ENCODE measurements at regions not wholly inside any gene's neighbourhood (a gene's known extent, or its start where the extent isn't known, plus 50 kb on each side); places are given as distances from the start of the nearest gene placed in this dataset.
"Not testable (repeated sequence)": the region's sequence is repeated elsewhere in the genome, so short reads cannot be mapped to it uniquely, and the experiment has no call there.

DNA sequence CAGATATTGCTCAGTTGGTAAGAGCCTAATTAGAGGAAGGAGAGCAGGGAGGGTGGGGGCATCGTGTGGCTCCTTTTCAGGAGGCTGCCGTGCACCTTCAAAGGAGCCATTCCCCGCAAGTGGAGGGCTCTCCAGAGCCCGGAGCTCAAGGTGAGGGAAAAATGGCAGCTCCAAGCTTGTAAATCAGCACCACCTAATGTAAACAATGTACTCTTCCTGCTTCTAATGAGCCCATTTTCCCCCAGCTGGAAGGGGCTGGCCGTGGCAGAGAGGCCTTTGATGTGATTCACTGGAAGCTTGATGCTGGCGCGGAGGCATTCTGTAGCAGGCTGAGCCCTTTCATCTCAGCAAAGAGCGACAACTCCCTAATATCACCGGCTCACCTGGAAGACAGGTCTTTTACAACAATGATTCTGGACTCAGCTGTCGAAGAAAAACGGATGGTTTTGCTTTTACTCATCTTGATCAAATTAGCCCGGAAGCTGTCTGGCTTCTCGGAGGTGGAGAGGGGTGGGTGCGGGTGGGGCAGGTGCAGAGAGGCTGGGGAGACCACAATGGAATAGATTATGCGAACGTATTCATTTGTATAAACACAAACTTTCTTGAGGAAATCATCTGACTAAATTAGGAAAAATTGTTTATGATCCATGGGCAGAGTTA lies 112.5 kb downstream of the RRAGC start:
- no peak for DNase-seq

DNA sequence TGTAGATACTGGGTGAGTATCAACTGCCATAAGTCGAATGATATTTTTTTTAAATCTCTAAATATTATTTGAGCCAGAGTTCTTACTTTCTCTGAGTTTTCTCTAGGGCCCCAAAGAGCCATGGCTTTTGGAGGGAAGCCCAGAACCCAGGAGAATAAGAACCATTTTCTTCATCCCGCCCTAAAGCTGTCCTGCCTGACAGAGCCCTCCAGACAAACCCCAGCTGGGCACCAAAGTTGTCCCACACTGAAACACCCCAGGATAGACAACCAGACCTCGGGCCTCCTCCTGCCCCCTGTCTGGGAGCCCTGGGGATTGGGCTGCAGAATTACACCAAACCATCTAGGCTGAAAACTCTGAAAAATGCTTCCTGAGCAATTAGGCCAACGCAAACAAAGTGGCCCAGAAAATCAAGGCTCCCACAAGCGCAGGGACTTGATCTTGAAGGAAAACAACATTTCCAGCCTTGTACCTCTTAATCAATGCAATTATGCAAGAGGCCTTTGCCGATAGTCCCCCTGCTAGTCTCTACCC lies 113.1 kb downstream of the RRAGC start:
- no peak for DNase-seq

DNA sequence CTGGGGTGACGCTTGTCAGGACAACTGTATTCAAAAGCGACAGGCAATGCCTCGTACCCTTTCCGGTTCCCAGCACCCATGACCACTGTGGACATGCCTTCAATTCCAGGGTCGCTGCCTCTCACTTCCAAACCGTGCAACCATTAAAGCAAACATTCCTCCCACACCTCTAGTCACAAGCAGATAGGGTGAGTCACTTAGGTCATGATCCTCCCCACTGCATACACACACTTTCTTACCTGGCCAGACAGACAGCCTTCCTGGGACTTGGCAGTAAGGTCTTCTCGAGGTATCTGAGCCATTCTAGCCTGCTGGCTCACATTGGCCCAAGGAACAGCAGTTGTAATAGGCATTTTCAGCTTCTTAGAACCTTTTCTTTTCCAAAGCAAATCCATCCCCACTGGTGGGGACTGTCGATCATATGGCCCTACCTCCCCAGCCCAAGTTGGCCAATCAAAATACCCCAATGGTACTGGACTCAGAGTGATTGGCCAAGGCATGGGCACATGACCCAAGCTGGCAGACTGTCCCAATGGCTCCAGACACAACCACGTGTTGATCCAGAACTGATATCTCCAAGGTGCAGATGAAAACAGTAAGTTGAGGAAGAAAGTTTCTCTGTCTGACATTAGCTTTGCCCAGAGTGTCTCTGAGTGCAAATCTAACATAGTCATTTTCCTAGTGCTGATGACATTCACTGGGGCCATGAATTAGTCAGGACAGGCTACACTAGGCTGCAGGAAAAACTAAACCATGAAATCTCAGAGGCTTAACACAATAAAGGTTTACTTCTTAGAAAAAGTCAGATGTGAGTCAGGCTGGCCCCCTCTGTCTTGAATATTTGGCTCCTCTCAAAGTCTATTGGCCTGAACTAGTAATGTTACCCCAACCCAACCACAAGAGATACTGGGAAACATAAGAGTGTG lies 113.8 kb downstream of the RRAGC start:
- DNase-seq: no peak

DNA sequence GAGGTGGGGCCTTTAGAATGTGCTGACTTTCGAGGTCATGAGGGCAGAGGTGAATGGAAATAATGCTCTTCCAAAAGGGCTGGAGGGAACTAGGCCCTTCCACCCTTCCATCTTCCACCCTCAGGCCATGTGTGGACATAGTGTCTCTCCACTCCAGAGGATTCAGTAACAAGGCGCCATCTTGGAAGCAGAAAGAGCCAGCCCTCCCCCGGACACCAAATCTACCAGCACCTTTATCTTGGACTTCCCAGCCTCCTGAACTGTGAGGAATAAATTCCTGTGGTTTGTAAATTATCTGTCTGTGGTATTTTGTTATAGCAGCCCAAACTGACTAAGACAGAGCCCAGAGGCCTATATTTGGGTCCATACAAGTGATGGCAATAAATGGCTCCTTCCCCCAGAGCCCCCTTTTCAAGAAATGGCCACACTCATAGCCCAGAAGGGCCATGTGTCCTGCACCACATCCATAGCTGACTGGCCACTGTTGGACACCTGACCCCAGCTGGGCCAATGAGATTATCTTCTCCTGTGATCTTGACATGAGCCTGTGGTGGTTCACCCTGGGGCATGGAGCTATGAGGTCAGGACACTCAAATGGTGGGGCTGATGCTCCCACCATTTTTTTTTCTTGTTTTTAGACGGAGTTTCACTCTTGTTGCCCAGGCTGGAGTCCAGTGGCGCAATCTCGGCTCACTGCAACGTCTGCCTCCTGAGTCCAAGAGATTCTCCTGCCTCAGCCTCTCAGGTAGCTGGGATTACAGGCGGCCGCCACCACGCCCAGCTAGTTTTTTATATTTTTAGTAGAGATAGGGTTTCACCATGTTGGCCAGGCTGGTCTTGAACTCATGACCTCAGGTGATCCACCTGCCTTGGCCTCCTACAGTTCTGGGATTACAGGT lies 114.9 kb downstream of the RRAGC start:
- DNase-seq: no peak

DNA sequence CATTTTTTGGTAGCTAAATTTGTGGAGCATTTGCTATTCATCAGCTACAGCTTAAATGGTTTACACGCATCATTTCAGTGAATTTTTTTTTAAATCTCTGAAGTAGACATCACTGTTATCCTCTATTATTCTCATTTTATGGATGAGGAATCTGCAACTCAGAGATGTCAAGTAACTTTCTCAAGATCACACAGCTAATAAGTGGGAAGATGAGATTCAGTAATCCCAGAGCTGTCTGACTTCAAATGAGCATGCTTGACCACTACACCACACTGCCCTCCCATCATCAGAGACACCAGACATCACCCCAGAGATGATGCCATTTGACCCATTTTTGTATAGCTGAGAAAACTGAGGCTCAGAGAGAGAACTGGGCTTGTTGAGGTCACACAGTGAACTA lies 116.4 kb downstream of the RRAGC start:
- no peak for DNase-seq

DNA sequence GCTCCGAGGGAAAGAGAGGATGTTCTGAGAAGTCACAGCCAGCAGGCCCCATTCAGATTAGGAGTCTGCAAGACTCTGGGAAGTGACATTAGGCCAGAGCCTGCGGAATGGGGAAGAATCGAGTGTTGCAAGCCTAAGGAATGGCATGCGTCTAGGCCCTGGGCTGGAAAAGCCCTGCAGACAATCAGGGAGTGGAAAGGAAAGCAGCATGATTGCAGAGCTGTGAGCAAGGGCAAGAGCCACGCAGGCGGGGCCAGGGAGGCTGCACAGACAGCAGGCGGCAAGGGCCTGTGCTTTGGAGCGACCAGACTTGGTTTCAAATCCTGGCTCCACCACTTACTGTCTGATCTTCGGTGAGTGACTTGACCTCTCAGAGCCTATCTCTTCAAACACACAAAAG lies 118.2 kb downstream of the RRAGC start:
- no peak for DNase-seq

DNA sequence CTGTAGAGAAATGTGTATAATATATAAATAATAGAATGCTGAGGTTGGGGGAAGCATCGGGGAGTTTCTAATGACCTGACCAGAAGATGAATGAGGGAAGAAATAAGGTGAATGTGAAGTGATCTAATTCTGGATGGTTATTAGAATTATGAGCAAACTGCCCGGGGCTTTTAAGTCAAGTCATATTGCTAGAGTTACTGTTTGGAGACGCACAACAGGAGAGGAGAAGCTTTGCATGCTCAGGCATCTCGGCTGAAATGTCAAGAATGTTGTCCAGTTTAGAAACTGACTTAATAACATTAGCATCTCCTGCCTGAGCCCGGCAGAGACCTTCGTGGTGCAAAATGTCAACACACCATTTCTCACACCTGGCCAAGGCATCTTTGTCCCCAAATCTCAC lies 119.1 kb downstream of the RRAGC start:
- DNase-seq: no peak

DNA sequence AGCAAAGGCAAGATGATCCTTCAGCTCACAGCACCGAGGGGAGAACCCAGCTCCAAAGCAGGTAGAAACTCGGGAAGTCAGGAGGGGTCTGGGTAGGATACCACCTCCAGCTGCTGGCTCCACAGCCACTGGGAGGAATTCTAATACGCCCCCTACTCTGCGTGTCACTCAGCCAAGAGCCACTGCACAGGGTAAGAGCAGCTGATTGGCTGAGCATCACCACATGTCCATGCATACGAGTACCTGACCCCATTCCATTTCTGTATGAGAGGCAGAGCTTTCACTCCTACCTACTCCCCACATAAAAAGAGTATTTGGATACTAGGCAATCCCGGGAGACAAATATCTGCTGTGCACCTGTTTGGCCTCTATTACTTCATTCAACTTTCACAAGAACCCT lies 121.4 kb downstream of the RRAGC start:
- DNase-seq: no peak

DNA sequence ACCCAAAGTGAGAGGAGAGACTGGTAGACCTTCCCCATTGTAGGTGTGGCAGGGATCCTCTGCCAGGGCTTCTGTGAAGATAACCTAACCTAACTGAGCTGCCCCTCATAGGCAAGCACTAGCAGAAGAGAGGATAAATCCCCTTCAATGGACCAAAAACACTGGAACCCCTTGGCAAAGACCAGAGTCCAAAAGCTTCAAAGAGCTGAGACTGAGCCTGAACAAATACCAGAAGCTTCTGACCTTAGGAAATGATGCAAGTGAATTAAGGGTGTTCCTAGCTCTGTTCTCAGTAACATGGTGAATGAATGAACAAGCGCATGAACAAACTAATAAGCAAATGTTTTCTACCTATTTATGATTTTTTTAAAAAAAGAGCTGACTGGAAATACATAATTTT lies 123.2 kb downstream of the RRAGC start:
- no peak for DNase-seq

DNA sequence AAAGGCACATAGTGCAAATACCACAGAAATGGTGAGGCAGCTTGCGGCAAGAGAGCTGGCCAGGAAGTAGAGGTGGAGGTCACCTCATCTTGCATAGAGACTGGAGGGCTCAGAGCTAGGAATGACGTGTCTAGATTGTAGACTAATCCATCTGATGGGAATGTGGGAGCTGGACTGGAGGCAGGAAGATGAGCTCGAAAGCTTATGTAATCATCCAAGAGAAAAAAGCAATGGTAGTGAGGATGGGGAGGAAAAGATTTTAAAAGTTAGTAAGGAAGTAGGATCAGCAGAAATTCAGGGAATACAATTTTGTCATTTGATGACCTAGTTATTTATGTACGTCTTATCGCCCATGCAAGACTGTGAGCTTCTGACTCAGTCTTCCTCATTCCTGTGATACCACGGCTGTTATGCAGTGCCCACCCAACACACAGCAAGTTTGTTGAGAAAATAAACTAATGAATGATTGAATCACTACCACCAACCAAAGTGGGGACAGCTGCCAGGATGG lies 123.9 kb downstream of the RRAGC start:
- DNase-seq: no peak

DNA sequence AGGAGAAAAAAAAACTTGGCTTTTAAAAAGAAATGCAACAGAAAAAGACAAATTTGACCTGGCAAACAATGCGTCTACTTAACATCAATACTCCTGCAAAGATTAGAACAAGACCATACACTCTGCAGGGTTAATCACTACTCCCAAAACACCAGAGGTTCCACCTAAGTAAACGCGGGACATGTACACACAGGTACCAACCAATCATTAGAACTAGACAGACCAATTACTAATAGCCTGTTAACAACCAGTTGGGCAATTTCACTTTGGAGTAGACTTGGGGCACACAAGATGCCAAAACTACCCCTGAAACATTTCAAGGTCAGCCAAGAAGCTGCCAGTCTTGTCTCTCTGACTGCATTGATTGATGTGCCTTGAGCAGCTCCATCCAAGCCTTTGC lies 125.8 kb downstream of the RRAGC start:
- no peak for DNase-seq

DNA sequence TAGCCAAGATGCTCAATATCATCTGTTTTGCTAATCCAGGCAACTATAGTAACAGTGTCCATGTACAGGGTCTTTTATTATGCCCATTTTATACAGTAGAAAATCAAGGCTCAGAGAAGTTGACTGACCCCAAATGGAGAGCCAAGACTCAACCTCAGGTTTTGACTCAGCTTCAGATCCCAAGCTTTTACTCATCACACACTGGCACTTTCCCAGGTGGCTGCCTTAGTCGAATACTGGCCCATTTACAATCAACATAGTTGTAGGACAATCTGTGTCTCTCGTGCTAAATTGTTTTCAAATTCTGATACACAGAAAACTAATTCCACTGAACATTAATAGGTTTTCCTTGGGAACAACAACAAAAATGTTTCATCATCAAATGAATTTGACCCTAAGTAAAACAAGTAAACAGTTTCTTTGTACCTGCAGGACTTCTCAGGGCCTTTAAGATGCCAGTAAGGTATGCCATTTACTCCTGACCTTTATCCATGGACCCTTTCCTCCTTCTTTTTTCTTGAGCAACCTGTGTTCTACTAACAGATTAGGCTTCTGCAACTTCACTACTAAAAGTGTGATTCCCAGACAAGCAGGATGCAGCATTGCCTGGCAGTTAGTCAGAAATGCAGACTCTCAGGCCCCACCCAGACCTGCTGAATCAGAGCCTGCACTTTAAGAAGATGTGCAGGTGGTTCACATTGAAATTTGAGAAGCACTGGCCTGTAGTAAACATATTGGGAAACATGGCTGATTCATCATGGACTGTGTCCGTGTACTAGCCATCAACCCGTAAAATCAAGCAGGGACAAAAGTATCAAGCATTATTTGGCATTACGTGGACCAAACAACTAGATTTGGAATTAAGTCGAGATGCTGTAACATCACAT lies 128.8 kb downstream of the RRAGC start:
- DNase-seq: no peak

DNA sequence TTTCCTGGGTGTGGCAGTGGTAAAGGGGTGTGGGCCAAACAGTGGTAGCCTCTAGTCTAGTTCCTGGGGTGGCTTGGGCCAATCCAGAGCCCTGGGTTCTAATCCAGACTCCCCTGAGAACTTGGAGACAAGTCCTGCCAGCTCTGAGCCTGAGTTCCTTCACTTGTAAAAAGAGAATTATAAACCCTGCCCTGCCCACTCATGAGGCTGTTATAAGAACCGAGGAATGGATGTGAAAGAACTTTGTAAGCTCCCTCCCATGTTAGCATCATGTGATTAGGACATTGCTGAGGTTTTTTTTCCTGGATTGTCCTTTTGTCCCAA lies 131.0 kb downstream of the RRAGC start:
- no peak for DNase-seq

DNA sequence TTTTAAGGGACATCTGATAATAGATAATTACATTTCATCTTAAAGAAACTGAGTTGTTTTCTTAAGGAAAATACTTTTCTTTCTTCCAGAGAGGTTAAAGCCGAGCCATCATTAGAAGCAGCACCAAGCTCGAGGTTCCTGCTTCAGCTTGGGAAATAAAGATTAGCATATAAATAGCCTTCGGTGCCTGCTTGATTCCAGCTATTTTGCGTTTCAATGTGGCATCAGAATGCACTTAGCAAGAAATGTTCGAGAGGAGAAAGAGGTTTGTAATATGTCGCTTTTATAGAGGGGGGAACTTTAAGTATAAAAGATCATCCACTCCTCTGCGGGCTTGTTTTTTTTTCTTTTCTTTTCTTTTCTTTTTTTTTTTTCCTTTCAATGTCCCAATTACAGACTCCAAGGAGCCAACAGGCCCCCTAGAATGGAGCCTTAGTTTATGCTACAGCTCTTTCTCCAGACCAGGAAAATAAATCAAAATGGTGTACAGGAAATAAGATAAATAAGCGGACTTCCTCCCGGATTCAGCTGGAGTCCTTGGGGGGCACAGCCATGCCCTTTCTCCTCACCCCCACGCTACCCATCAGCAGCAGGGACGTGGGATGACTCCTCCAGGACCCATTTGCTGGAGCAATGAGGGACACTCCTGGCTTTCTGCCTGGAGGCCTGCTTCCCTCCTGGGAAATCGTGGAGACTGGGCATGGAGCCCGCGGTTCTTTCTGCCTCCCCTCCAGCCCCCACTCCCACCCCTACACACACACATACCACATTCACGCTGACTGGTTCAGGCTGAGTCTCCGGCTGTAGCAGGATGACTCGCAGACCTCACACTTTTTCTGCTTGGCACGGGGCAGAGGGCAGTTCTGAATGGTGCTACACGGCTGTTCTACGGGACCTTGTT lies 131.6 kb downstream of the RRAGC start:
- DNase-seq: no peak

DNA sequence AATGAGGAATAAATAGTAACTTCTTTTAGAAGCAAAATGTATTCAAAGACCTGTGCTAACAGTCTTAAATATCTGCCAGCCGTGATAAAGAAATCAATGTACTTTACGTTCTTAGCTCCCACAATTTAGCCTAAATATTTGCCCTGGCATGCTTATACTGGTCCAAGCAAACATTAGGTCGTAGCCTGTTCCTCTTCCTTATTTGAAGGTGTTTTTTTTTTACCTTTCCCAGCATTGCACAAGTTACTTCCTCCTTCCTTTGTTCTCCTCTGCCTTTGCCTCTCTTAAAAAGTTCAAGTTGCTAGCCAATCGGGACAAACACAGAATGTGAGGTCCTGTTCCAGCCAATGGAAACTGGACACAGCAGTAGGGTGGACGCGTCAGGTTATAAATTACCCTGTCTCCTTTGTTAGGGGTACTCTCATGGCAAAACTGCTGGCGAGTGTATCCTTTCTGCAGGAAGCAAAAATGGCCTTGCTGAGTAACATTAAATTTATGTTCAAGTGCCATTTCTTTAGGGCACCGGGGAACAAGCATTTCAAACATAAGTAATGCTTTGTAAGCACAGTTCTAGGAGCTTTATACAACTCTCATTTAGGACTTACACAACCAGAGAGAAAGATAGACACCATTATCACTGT lies 134.1 kb downstream of the RRAGC start:
- not testable (repeated sequence) for DNase-seq

DNA sequence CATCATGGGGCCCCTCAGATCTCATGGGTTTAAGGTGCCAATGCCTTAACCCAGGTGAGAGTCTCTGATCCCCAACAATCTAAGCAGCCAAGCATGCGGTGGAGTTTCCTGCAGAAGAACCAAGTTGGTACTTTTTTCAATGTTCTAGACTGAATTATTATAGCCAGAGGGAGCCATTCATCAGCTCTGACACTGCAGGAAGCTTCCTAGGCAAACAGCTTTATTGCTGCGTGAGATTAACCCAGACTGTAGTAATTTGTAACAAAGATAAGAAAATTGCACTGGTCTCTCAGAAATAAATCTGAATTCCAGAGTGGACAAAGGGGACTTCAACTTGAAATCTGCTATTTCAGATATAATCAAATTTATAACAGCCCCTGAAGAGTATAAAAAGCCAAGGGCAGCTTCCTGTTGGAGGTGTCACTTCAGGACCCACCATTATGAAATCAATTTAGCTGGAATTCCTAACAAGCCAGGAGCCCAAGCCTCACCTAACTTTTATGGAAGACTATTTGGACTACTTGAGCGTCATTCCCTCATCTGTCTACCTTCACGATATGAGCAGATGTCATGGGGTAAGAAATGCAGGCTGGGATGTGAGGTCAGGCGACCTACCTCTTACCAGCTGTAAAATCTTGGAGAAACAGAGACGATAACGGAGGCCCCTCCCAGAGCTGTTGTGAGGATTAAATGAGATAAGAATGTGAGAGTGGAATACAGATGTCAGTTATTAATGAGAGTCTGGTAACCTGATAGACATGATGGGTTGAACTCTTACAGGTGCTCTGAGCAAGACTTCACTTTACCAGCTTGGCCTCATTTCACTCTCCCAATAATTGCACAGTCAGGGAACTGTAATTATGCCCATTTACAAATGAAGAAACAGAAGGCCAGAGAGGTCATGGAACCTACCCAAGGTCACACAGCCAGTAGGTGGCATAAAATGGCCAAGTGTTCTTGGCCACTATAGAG lies 135.1 kb downstream of the RRAGC start:
- DNase-seq: no peak

DNA sequence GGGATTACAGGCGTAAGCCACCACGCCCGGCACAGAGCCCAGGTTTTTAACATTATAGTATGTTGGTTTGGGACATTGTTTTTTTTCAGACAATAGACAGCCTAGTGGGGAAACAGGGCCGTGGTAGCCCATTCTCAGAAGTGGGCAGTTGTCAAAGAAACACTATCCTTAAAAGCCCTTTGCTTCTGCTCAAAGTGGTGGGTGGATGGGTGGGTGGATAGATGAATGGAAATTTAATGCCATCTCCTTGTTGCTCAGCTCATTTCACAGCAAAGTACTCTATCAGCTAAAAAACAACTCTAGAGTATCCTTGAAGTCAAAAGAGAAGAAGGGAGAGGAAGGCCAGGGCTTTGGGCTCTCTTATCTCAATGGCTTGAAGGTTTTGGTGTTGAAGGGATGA lies 137.8 kb downstream of the RRAGC start:
- DNase-seq: no peak

DNA sequence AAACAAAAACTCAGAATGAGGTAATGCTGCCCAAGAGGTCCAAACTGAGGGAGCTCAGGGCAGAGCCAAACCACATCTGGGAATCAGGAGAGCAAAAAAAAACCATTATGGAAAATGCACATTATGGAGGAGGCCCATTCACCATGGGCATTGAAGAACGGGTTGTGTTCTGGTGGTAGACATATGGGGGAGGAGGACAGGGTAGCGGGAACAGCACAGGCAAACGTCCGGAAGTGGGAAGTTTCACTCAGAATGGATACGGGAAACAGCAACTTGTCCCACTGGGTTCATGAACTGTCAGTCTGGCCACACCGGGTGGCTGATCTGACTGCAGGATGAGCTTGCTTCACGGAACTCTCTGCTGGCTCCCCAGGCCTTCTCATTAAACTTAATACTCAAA lies 139.7 kb downstream of the RRAGC start:
- no peak for DNase-seq

DNA sequence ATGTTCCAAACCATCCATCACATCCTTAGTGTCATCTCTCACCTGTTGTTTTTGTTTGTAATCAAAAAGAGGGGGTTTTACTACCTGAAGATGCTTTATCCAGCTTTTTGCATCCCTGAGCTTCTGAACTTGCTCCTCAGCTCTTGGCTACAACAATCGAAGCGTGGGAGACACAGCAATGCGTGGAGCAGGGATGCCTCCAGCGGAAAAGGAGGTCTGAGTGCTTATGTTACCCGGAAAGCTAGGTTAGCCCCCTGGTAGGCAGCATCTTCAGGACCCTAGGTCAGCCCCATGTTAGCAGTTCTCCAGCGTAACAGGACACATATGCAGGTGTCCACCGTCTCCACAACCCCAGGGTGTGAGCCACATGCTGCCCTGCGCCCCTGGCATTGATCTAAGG lies 141.5 kb downstream of the RRAGC start:
- no peak for DNase-seq
